Liver (tissue), 8 donors: ENCODE measurements at regions not wholly inside any gene's neighbourhood (a gene's known extent, or its start where the extent isn't known, plus 50 kb on each side); places are given as distances from the start of the nearest gene placed in this dataset.

ENCODE experiments used
- DNase-seq: peaks from one replicate; pipeline ENCODE4 v3.0.0-alpha.2; 2017; ENCODE audit warnings: low spot score
- H3K27ac ChIP-seq, 2 donors: one replicate each; pipeline ENCODE4 v1.7.0; 2013; ENCODE audit warnings: inconsistent platforms in 2 of 2, low read length in 2 of 2, control low read depth in 1 of 2, low read depth in 1 of 2, mild to moderate bottlenecking in 1 of 2
- H3K27me3 ChIP-seq, 4 donors: one replicate each; pipeline versions ENCODE4 v1.6.1 to v1.7.0; 2013; ENCODE audit warnings: low read length in 3 of 4, inconsistent platforms in 1 of 4, mild to moderate bottlenecking in 1 of 4, moderate library complexity in 1 of 4; ENCODE audit not compliant: control insufficient read depth in 4 of 4, insufficient read depth in 4 of 4
- H3K36me3 ChIP-seq, 4 donors: one replicate each; pipeline versions ENCODE4 v1.6.1 to v1.7.0; 2013; ENCODE audit warnings: low read length in 3 of 4, mild to moderate bottlenecking in 3 of 4, low read depth in 1 of 4, moderate library complexity in 1 of 4; ENCODE audit not compliant: control insufficient read depth in 4 of 4, insufficient read depth in 3 of 4
- H3K4me1 ChIP-seq, 4 donors: one replicate each; pipeline versions ENCODE4 v1.6.1 to v1.7.0; 2013; ENCODE audit warnings: low read length in 3 of 4, mild to moderate bottlenecking in 3 of 4, moderate library complexity in 1 of 4; ENCODE audit not compliant: control insufficient read depth in 4 of 4, insufficient read depth in 4 of 4
- H3K4me3 ChIP-seq, 3 donors: one replicate each; pipeline versions ENCODE4 v1.6.1 to v1.7.0; 2013; ENCODE audit warnings: low read length in 3 of 3, control low read depth in 1 of 3, low read depth in 1 of 3, mild to moderate bottlenecking in 1 of 3
- H3K9ac ChIP-seq, 2 donors: one replicate each; pipeline ENCODE4 v1.7.0; 2013; ENCODE audit warnings: low read length in 2 of 2, mild to moderate bottlenecking in 2 of 2, moderate library complexity in 2 of 2, control low read depth in 1 of 2, low read depth in 1 of 2
- H3K9me3 ChIP-seq, 4 donors: one replicate each; pipeline versions ENCODE4 v1.6.1 to v1.7.0; 2013; ENCODE audit warnings: low read length in 3 of 4; ENCODE audit not compliant: control insufficient read depth in 4 of 4
- ATF3 ChIP-seq: IDR thresholded peaks from 2 replicates; pipeline ENCODE4 v1.6.1; 2016; ENCODE audit warnings: antibody characterized with exemption
- CTCF ChIP-seq: fragments of 150-350 bp; IDR thresholded peaks from 2 replicates; pipeline ENCODE4 v1.5.1; 2017; ENCODE audit warnings: improper control_type of control experiment, low read depth, low read length; ENCODE audit not compliant: missing input control
- EGR1 ChIP-seq, 2 donors: IDR thresholded peaks; 2 replicates each; pipeline ENCODE4 v1.6.1; 2016 to 2018; ENCODE audit warnings: antibody characterized with exemption in 2 of 2, low read depth in 2 of 2
- FOXA1 ChIP-seq: IDR thresholded peaks from 2 replicates; pipeline ENCODE4 v1.6.1; 2016; ENCODE audit warnings: antibody characterized with exemption
- FOXA2 ChIP-seq: IDR thresholded peaks from 2 replicates; pipeline ENCODE4 v1.6.1; 2016; ENCODE audit warnings: antibody characterized with exemption
- GABPA ChIP-seq, 2 donors: IDR thresholded peaks in 1 of 2; conservative IDR thresholded peaks in 1 of 2; 2 replicates each; pipeline ENCODE4 v1.6.1; 2016; ENCODE audit warnings: antibody characterized with exemption in 2 of 2, mild to moderate bottlenecking in 1 of 2, moderate library complexity in 1 of 2
- HNF4A ChIP-seq, 2 donors: conservative IDR thresholded peaks; 2 replicates each; pipeline ENCODE4 v1.6.1; 2016; ENCODE audit warnings: antibody characterized with exemption in 2 of 2, mild to moderate bottlenecking in 2 of 2
- HNF4G ChIP-seq: IDR thresholded peaks from 2 replicates; pipeline ENCODE4 v1.6.1; 2016; ENCODE audit warnings: antibody characterized with exemption
- JUND ChIP-seq, 2 donors: IDR thresholded peaks; 2 replicates each; pipeline ENCODE4 v1.6.1; 2016; ENCODE audit warnings: antibody characterized with exemption in 2 of 2
- MAX ChIP-seq: IDR thresholded peaks from 2 replicates; pipeline ENCODE4 v1.6.1; 2016; ENCODE audit warnings: antibody characterized with exemption
- NR2F2 ChIP-seq: IDR thresholded peaks from 2 replicates; pipeline ENCODE4 v1.6.1; 2016; ENCODE audit warnings: antibody characterized with exemption
- RAD21 ChIP-seq, 2 donors: IDR thresholded peaks; 2 replicates each; pipeline ENCODE4 v1.6.1; 2016; ENCODE audit warnings: antibody characterized with exemption in 2 of 2, mild to moderate bottlenecking in 2 of 2
- REST ChIP-seq: IDR thresholded peaks from 2 replicates; pipeline ENCODE4 v1.6.1; 2016; ENCODE audit warnings: antibody characterized with exemption, mild to moderate bottlenecking
- RXRA ChIP-seq, 2 donors: IDR thresholded peaks; 2 replicates each; pipeline ENCODE4 v1.6.1; 2017 to 2018; ENCODE audit warnings: antibody characterized with exemption in 2 of 2, mild to moderate bottlenecking in 1 of 2
- SP1 ChIP-seq: IDR thresholded peaks from 2 replicates; pipeline ENCODE4 v1.6.1; 2018; ENCODE audit warnings: antibody characterized with exemption, mild to moderate bottlenecking
- TAF1 ChIP-seq: conservative IDR thresholded peaks from 2 replicates; pipeline ENCODE4 v1.6.1; 2016; ENCODE audit warnings: antibody characterized with exemption, mild to moderate bottlenecking
- YY1 ChIP-seq: IDR thresholded peaks from 2 replicates; pipeline ENCODE4 v1.6.1; 2016; ENCODE audit warnings: antibody characterized with exemption, mild to moderate bottlenecking
- ZBTB33 ChIP-seq: IDR thresholded peaks from 2 replicates; pipeline ENCODE4 v1.6.1; 2016; ENCODE audit warnings: antibody characterized with exemption
- WGBS: extraction: QIAGEN DNeasy Blood & Tissue Kit; methylation state at CpG from one replicate; pipeline ENCODE4 v1.1.7; 2013; 5-methylcytosine and 5-hydroxymethylcytosine counted together
- donor health status: healthy.
- donor health status: healthy.
- donor health status: healthy.
- donor health status: healthy.
- donor health status: healthy.

- Histone ChIP-seq H3K36me3 (no peaks in the 10 kb centered on the region), H3K4me3 (no peak overlapping the region), H3K27ac (no peak overlapping the region), H3K9ac (no peak overlapping the region), H3K9me3 (no peaks in the 10 kb centered on the region), H3K4me1 (peaks cover 0 to 9% (median 4%) of the 10 kb centered on the region in 4 donors), H3K27me3 (no peaks in the 10 kb centered on the region)
- DNase-seq, result no peak
- 83% methylated on average over 3 of the region's 3 CpGs for WGBS
- TF ChIP-seq YY1 (no peak), HNF4A (conservative IDR thresholded peaks at IDR 0.05) (no peak), RAD21 (IDR thresholded peaks at IDR 0.05) (no peak), SP1 (no peak), EGR1 (IDR thresholded peaks at IDR 0.05; ENCODE audit: low read depth in 2 of 2) (no peak), HNF4G (peak; percentile 4)
Observed at GRCh38 chr21:15487196-15487550, 242.6 kb upstream of the USP25 start.

- no peak overlapping the region for H3K4me3 ChIP-seq
- WGBS, result 78% methylated on average over 2 of the region's 2 CpGs
- H3K36me3 ChIP-seq, result no peaks in the 10 kb centered on the region
- no peaks in the 10 kb centered on the region for H3K9me3 ChIP-seq
- H3K4me1 ChIP-seq, result peaks cover 0 to 9% (median 2%) of the 10 kb centered on the region in 4 donors
- H3K27ac ChIP-seq, result no peak overlapping the region
- no peaks in the 10 kb centered on the region for H3K27me3 ChIP-seq
- no peak overlapping the region for H3K9ac ChIP-seq
- TF ChIP-seq TAF1 (no peak), RAD21 (IDR thresholded peaks at IDR 0.05) (no peak), CTCF (no peak), RXRA (IDR thresholded peaks at IDR 0.05) (no peak)
- DNase-seq, result no peak
Observed at GRCh38 chr21:15491100-15491499, 238.7 kb upstream of the USP25 start.

- Histone ChIP-seq H3K9me3 (no peaks in the 10 kb centered on the region), H3K9ac (no peak overlapping the region), H3K4me3 (no peak overlapping the region), H3K4me1 (no peaks in the 10 kb centered on the region), H3K27ac (no peak overlapping the region), H3K36me3 (no peaks in the 10 kb centered on the region), H3K27me3 (no peaks in the 10 kb centered on the region)
- 79% methylated on average over 3 of the region's 3 CpGs for WGBS
- no peak for DNase-seq
- TF ChIP-seq RXRA (IDR thresholded peaks at IDR 0.05) (no peak), EGR1 (IDR thresholded peaks at IDR 0.05; ENCODE audit: low read depth in 2 of 2) (no peak), HNF4A (conservative IDR thresholded peaks at IDR 0.05) (no peak), HNF4G (no peak), REST (no peak), MAX (no peak), GABPA (IDR thresholded peaks at IDR 0.05 in 1 of 2, conservative IDR thresholded peaks at IDR 0.05 in 1 of 2) (no peak), CTCF (no peak), TAF1 (no peak), NR2F2 (no peak), ATF3 (no peak), FOXA2 (no peak), FOXA1 (no peak), ZBTB33 (no peak), JUND (IDR thresholded peaks at IDR 0.05) (no peak), YY1 (no peak)
Observed at GRCh38 chr21:15493646-15494045, 236.1 kb upstream of the USP25 start.
